ENCODE measurements at regions not wholly inside any gene's neighbourhood (a gene's known extent, or its start where the extent isn't known, plus 50 kb on each side); places are given as distances from the start of the nearest gene placed in this dataset.
A peak's percentile ranks its signal among the peaks of the same experiment; 100 is the strongest.
"Not testable (repeated sequence)": the region's sequence is repeated elsewhere in the genome, so short reads cannot be mapped to it uniquely, and the experiment has no call there.

GRCh38 chr1:149713952-149714351, 68.5 kb upstream of the FCGR1A start:
- not testable (repeated sequence) for DNase-seq (ENCODE audit: low spot score in 2 of 2); H3K4me3 Mint-ChIP-seq; H3K4me1 Mint-ChIP-seq

GRCh38 chr1:149724618-149725302, 57.7 kb upstream of the FCGR1A start:
- H3K27me3 Mint-ChIP-seq; DNase-seq (ENCODE audit: low spot score in 2 of 2); H3K27ac Mint-ChIP-seq; H3K4me3 Mint-ChIP-seq; H3K36me3 Mint-ChIP-seq; H3K4me1 Mint-ChIP-seq; ATAC-seq (ENCODE audit: low read depth); H3K9me3 Mint-ChIP-seq: not testable (repeated sequence)

More at GRCh38 chr1:149713952-149714351, 68.5 kb upstream of the FCGR1A start:
- H3K36me3 Mint-ChIP-seq; H3K9me3 Mint-ChIP-seq; ATAC-seq (ENCODE audit: low read depth); H3K27ac Mint-ChIP-seq; H3K27me3 Mint-ChIP-seq: not testable (repeated sequence)

GRCh38 chr1:149726688-149727087, 55.8 kb upstream of the FCGR1A start:
- not testable (repeated sequence) for H3K9me3 Mint-ChIP-seq, H3K4me3 Mint-ChIP-seq
- peak; percentile 31 for ATAC-seq (ENCODE audit: low read depth)

GRCh38 chr1:149728598-149728997, 53.9 kb upstream of the FCGR1A start:
- not testable (repeated sequence) for H3K27ac Mint-ChIP-seq; ATAC-seq (ENCODE audit: low read depth); H3K27me3 Mint-ChIP-seq; H3K9me3 Mint-ChIP-seq; H3K4me1 Mint-ChIP-seq; DNase-seq (ENCODE audit: low spot score in 2 of 2); H3K4me3 Mint-ChIP-seq; H3K36me3 Mint-ChIP-seq

More at GRCh38 chr1:149726688-149727087, 55.8 kb upstream of the FCGR1A start:
- not testable (repeated sequence) for H3K4me1 Mint-ChIP-seq; H3K36me3 Mint-ChIP-seq; DNase-seq (ENCODE audit: low spot score in 2 of 2); H3K27ac Mint-ChIP-seq; H3K27me3 Mint-ChIP-seq

Data from memory B cell (primary cell).